Calu3 (cell line): ENCODE measurements at regions not wholly inside any gene's neighbourhood (a gene's known extent, or its start where the extent isn't known, plus 50 kb on each side); places are given as distances from the start of the nearest gene placed in this dataset.

Source experiments
- BruUV-seq: library from RNA; stranded (reverse); fragments of 400-500 nt; replicated peaks from 2 replicates; lab custom pipeline; 2021; lab: Mats Ljungman, UMichigan
- CTCF ChIA-PET: fragments of 300-600 bp; sonication (Branson Sonifier 250); formaldehyde crosslinking; loops from one replicate; lab custom pipeline; 2022; ENCODE audit warnings: antibody characterized with exemption; lab: Charles Lee
- DNase-seq: peaks from one replicate; pipeline ENCODE4 v3.0.0; 2022
- H3K27ac Mint-ChIP-seq: one replicate; pipeline ENCODE4 v1.8.0; 2022; ENCODE audit warnings: mixed read lengths; ENCODE audit not compliant: unreplicated experiment
- H3K27me3 Mint-ChIP-seq: one replicate; pipeline ENCODE4 v1.8.0; 2022; ENCODE audit warnings: mixed read lengths; ENCODE audit not compliant: unreplicated experiment
- H3K36me3 Mint-ChIP-seq: one replicate; pipeline ENCODE4 v1.8.0; 2022; ENCODE audit warnings: mild to moderate bottlenecking, moderate library complexity, mixed read lengths; ENCODE audit not compliant: insufficient read depth, unreplicated experiment
- H3K4me1 Mint-ChIP-seq: one replicate; pipeline ENCODE4 v1.8.0; 2022; ENCODE audit warnings: mild to moderate bottlenecking, low read depth, mixed read lengths; ENCODE audit not compliant: unreplicated experiment
- H3K4me3 Mint-ChIP-seq: one replicate; pipeline ENCODE4 v1.8.0; 2022; ENCODE audit warnings: mild to moderate bottlenecking, low read depth, moderate library complexity, mixed read lengths; ENCODE audit not compliant: unreplicated experiment
- H3K9me3 Mint-ChIP-seq: one replicate; pipeline ENCODE4 v1.8.0; 2022; ENCODE audit warnings: low read depth, mixed read lengths; ENCODE audit not compliant: unreplicated experiment
- CTCF ChIP-seq: fragments of 200-600 bp; IDR thresholded peaks from one replicate; pipeline ENCODE4 v1.8.0; 2022; ENCODE audit warnings: antibody characterized with exemption; ENCODE audit not compliant: unreplicated experiment
- intact Hi-C: fragments of 100-400 bp; cut with micrococcal nuclease; formaldehyde crosslinking; loops from one replicate; pipeline ENCODE4 v1.10.0; 2022; ENCODE audit not compliant: unreplicated experiment

- Mint-ChIP-seq H3K9me3 (no peaks in the 10 kb centered on the region), H3K27me3 (no peaks in the 10 kb centered on the region), H3K4me1 (no peaks in the 10 kb centered on the region)
Measured at GRCh38 chr12:42904683-42905418, 315.3 kb upstream of the PRICKLE1 start.

GRCh38 chr12:42903736-42904135 lies 314.2 kb upstream of the PRICKLE1 start:
- Mint-ChIP-seq H3K36me3 (no peaks in the 10 kb centered on the region), H3K27ac (no peak overlapping the region), H3K4me3 (no peak overlapping the region), H3K27me3 (no peaks in the 10 kb centered on the region), H3K4me1 (no peaks in the 10 kb centered on the region), H3K9me3 (peaks cover 1% of the 10 kb centered on the region)
- intact Hi-C loops, result no loop called here
- no peak for DNase-seq
- CTCF ChIA-PET, result no interaction called here
- no peak for TF ChIP-seq CTCF
- BruUV-seq, result no TSS peak

More at GRCh38 chr12:42904683-42905418, 315.3 kb upstream of the PRICKLE1 start:
- Mint-ChIP-seq H3K36me3 (no peaks in the 10 kb centered on the region), H3K27ac (no peak overlapping the region), H3K4me3 (no peak overlapping the region)
- TF ChIP-seq CTCF, result no peak
- no peak for DNase-seq
- no TSS peak for BruUV-seq
- CTCF ChIA-PET, result no interaction called here
- intact Hi-C loops, result no loop called here

GRCh38 chr12:42902001-42902400 lies 312.5 kb upstream of the PRICKLE1 start:
- H3K4me3 Mint-ChIP-seq, result no peak overlapping the region
- no peak overlapping the region for H3K27ac Mint-ChIP-seq
- no peak for TF ChIP-seq CTCF
- intact Hi-C loops, result no loop called here
- no TSS peak for BruUV-seq
- no peak for DNase-seq
- no peaks in the 10 kb centered on the region for H3K4me1 Mint-ChIP-seq
- H3K9me3 Mint-ChIP-seq, result peaks cover 4% of the 10 kb centered on the region
- no peaks in the 10 kb centered on the region for H3K36me3 Mint-ChIP-seq
- no peaks in the 10 kb centered on the region for H3K27me3 Mint-ChIP-seq
- CTCF ChIA-PET, result no interaction called here

- peaks cover 3% of the 10 kb centered on the region for H3K9me3 Mint-ChIP-seq
Measured at GRCh38 chr12:42893803-42894202, 304.3 kb upstream of the PRICKLE1 start.

More at GRCh38 chr12:42893803-42894202, 304.3 kb upstream of the PRICKLE1 start:
- Mint-ChIP-seq H3K27ac (no peak overlapping the region), H3K4me1 (no peaks in the 10 kb centered on the region), H3K27me3 (no peaks in the 10 kb centered on the region), H3K4me3 (no peak overlapping the region), H3K36me3 (no peaks in the 10 kb centered on the region)
- intact Hi-C loops, result no loop called here
- DNase-seq, result no peak
- CTCF ChIA-PET, result no interaction called here
- no peak for TF ChIP-seq CTCF
- no TSS peak for BruUV-seq
